ENCODE measurements at regions not wholly inside any gene's neighbourhood (a gene's known extent, or its start where the extent isn't known, plus 50 kb on each side); places are given as distances from the start of the nearest gene placed in this dataset.

GRCh38 chr10:112082120-112082519 is 101.4 kb downstream of the GPAM start:
- DNase-seq = no peak

- DNase-seq = no peak
These were observed 100.1 kb downstream of the GPAM start for GRCh38 chr10:112083472-112083871.

GRCh38 chr10:112087953-112088456 is 95.6 kb downstream of the GPAM start:
- DNase-seq = no peak

DNA sequence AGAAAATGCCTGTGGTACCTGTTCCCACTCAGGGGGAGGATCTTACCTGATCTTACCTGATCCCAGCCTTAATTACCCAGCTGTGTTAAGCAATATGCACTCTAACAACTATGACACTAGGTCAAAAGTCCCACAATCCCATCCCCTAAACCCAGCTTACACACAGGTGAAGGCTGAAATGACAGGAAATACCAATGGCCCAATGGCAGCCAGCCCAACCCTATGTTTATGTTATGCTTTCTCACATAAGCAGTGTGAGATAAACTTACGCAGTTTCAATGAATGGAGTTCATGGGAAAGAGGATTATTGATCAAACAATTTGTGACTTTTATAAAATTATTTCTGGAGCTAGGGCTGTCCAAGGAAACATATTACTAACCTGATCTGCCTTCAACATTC is 91.9 kb downstream of the GPAM start:
- no peak for DNase-seq

DNA sequence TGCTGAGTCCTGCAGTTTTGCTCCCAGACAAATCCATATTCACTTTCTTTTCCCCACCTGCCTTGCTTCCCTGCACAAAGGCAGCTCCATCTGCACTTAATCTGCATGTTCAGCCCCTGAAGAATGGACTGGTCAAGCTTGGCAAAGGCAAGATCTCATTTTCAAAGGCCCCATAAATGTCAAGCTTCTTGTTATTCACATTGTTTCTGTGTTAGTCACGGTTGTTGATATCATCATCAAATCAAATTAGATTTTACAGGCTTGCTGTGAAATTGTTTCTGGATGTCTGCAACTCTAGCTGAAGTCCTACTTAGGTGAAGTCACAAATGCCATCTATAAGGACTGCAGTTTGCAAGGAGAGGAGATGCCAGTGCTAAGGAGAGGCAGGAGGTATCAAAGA is 91.0 kb downstream of the GPAM start:
- DNase-seq = no peak

DNA sequence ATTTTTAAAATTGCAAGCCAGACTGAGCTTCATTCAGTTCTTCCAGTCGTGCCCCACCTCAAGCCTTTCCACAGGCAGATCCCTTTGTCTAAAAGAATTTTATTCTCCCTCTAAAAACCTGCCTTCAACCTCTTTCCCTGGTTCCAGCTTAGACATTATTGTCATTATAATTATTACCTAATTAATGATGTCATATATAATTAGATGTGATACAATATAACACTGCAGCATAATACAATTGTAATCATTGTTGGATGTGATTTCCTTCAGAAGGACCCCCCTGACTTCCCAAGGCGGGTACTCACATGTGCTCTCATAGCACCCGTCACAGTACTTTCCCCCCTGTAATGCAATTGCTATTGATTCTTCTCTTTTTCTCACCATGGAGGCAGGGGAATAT is 88.6 kb downstream of the GPAM start:
- DNase-seq = no peak

GRCh38 chr10:112095731-112096130 is 87.8 kb downstream of the GPAM start:
- no peak for DNase-seq

DNA sequence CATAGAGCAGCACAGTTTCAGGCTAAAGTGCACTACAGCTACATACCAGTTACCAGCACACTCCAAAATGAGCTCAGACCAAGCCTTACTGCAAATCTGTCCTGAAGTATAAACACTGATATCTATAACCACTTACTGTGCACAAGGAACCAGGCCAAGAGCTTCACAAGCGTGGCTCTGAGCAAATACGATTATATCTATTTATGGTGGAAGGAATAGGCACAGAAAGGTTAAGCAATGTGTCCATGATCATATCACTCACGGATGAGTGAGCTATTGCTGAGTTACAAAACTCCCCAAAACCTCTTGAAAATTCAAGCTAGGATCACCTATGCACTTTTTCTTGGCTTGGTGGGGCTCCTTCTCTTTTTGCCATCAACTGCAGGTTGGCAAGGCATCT is 84.9 kb downstream of the GPAM start:
- DNase-seq = no peak

Measured in activated CD4-positive, CD25-positive, alpha-beta regulatory T cell treated with anti-CD3 and anti-CD28 coated beads, Interleukin-2, amount 50 U/mL, for 72 hours (primary cell).